H7 (cell line): ENCODE measurements at regions not wholly inside any gene's neighbourhood (a gene's known extent, or its start where the extent isn't known, plus 50 kb on each side); places are given as distances from the start of the nearest gene placed in this dataset.

ENCODE experiments used
- DNase-seq: peaks from one replicate; pipeline ENCODE4 v3.0.0; 2012
- H3K27me3 ChIP-seq: 2 replicates; pipeline ENCODE4 v1.6.0; 2011; ENCODE audit warnings: mild to moderate bottlenecking, low read length; ENCODE audit not compliant: control insufficient read depth, insufficient read depth
- H3K36me3 ChIP-seq: replicated peaks from 2 replicates; pipeline ENCODE4 v1.5.1; 2011; ENCODE audit warnings: low read length; ENCODE audit not compliant: control insufficient read depth, insufficient read depth
- H3K4me3 ChIP-seq: 2 replicates; pipeline ENCODE4 v1.5.1; 2011; ENCODE audit warnings: low read depth, mild to moderate bottlenecking, control low read depth, low read length, moderate library complexity; ENCODE audit not compliant: insufficient read depth

- no peak overlapping the region for H3K4me3 ChIP-seq
- no peaks in the 10 kb centered on the region for H3K27me3 ChIP-seq
- no peaks in the 10 kb centered on the region for H3K36me3 ChIP-seq
- no peak for DNase-seq
These were observed 812.3 kb upstream of the GRAMD2B start for GRCh38 chr5:125610892-125611291.

GRCh38 chr5:125611541-125611940 lies 811.7 kb upstream of the GRAMD2B start:
- H3K27me3 ChIP-seq = no peaks in the 10 kb centered on the region
- no peaks in the 10 kb centered on the region for H3K36me3 ChIP-seq
- DNase-seq = no peak
- no peak overlapping the region for H3K4me3 ChIP-seq

- H3K4me3 ChIP-seq = no peak overlapping the region
- no peaks in the 10 kb centered on the region for H3K36me3 ChIP-seq
- no peak for DNase-seq
- no peaks in the 10 kb centered on the region for H3K27me3 ChIP-seq
These were observed 811.0 kb upstream of the GRAMD2B start for GRCh38 chr5:125612181-125612721.

- DNase-seq = no peak
These were observed 810.4 kb upstream of the GRAMD2B start for GRCh38 chr5:125612776-125613175.

GRCh38 chr5:125630237-125630636 lies 793.0 kb upstream of the GRAMD2B start:
- Histone ChIP-seq H3K36me3 (no peaks in the 10 kb centered on the region), H3K27me3 (no peaks in the 10 kb centered on the region), H3K4me3 (no peak overlapping the region)
- DNase-seq = no peak

More at GRCh38 chr5:125612776-125613175, 810.4 kb upstream of the GRAMD2B start:
- H3K4me3 ChIP-seq = no peak overlapping the region
- H3K36me3 ChIP-seq = no peaks in the 10 kb centered on the region
- no peaks in the 10 kb centered on the region for H3K27me3 ChIP-seq

- no peak for DNase-seq
- Histone ChIP-seq H3K4me3 (no peak overlapping the region), H3K27me3 (no peaks in the 10 kb centered on the region), H3K36me3 (no peaks in the 10 kb centered on the region)
These were observed 789.7 kb upstream of the GRAMD2B start for GRCh38 chr5:125633523-125633922.

- no peak for DNase-seq
- Histone ChIP-seq H3K27me3 (no peaks in the 10 kb centered on the region), H3K4me3 (no peak overlapping the region), H3K36me3 (no peaks in the 10 kb centered on the region)
These were observed 788.9 kb upstream of the GRAMD2B start for GRCh38 chr5:125634216-125634835.

- no peak for DNase-seq
- Histone ChIP-seq H3K4me3 (no peak overlapping the region), H3K27me3 (no peaks in the 10 kb centered on the region), H3K36me3 (no peaks in the 10 kb centered on the region)
These were observed 783.4 kb upstream of the GRAMD2B start for GRCh38 chr5:125639858-125640257.

GRCh38 chr5:125652761-125653160 lies 770.4 kb upstream of the GRAMD2B start:
- DNase-seq = no peak
- no peaks in the 10 kb centered on the region for H3K27me3 ChIP-seq
- H3K36me3 ChIP-seq = no peaks in the 10 kb centered on the region
- H3K4me3 ChIP-seq = no peak overlapping the region

- peak; percentile 1 for DNase-seq
- H3K4me3 ChIP-seq = no peak overlapping the region
These were observed 768.8 kb upstream of the GRAMD2B start for GRCh38 chr5:125654392-125654791.

GRCh38 chr5:125655156-125655555 lies 768.1 kb upstream of the GRAMD2B start:
- H3K36me3 ChIP-seq = no peaks in the 10 kb centered on the region
- no peak for DNase-seq
- H3K27me3 ChIP-seq = no peaks in the 10 kb centered on the region
- H3K4me3 ChIP-seq = no peak overlapping the region

More at GRCh38 chr5:125654392-125654791, 768.8 kb upstream of the GRAMD2B start:
- Histone ChIP-seq H3K27me3 (no peaks in the 10 kb centered on the region), H3K36me3 (no peaks in the 10 kb centered on the region)

GRCh38 chr5:125657936-125658335 lies 765.3 kb upstream of the GRAMD2B start:
- Histone ChIP-seq H3K4me3 (no peak overlapping the region), H3K36me3 (no peaks in the 10 kb centered on the region), H3K27me3 (no peaks in the 10 kb centered on the region)
- DNase-seq = no peak

GRCh38 chr5:125659316-125660023 lies 763.7 kb upstream of the GRAMD2B start:
- Histone ChIP-seq H3K36me3 (no peaks in the 10 kb centered on the region), H3K27me3 (no peaks in the 10 kb centered on the region), H3K4me3 (no peak overlapping the region)
- DNase-seq = peak; percentile 1

- DNase-seq = no peak
- H3K4me3 ChIP-seq = no peak overlapping the region
These were observed 762.8 kb upstream of the GRAMD2B start for GRCh38 chr5:125660231-125660895.

GRCh38 chr5:125661584-125661983 lies 761.6 kb upstream of the GRAMD2B start:
- DNase-seq = no peak
- H3K27me3 ChIP-seq = no peaks in the 10 kb centered on the region

More at GRCh38 chr5:125660231-125660895, 762.8 kb upstream of the GRAMD2B start:
- Histone ChIP-seq H3K27me3 (no peaks in the 10 kb centered on the region), H3K36me3 (no peaks in the 10 kb centered on the region)

More at GRCh38 chr5:125661584-125661983, 761.6 kb upstream of the GRAMD2B start:
- Histone ChIP-seq H3K36me3 (no peaks in the 10 kb centered on the region), H3K4me3 (no peak overlapping the region)
